ENCODE measurements at regions not wholly inside any gene's neighbourhood (a gene's known extent, or its start where the extent isn't known, plus 50 kb on each side); places are given as distances from the start of the nearest gene placed in this dataset.

- no peak for TF ChIP-seq CTCF (IDR thresholded peaks at IDR 0.05; ENCODE audit: insufficient read depth, low read length, poor library complexity, severe bottlenecking)
- H3K36me3 ChIP-seq (ENCODE audit: control insufficient read depth, insufficient read depth, low read length): no peaks in the 10 kb centered on the region
- DNase-seq (ENCODE audit: extremely low read depth, insufficient read length): no peak
- H3K27me3 ChIP-seq (replicated peaks; ENCODE audit: control insufficient read depth, insufficient read depth, low read length): peaks cover 1% of the 10 kb centered on the region; the same call in 1 of the 2 replicates
- H3K4me3 ChIP-seq (replicated peaks; ENCODE audit: low read depth, low read length): no peak overlapping the region
Observed at GRCh38 chr6:921400-921799, 228.5 kb upstream of the EXOC2 start.

GRCh38 chr6:920512-920911, 227.6 kb upstream of the EXOC2 start:
- Histone ChIP-seq H3K27me3 (replicated peaks; ENCODE audit: control insufficient read depth, insufficient read depth, low read length) (peaks cover 1% of the 10 kb centered on the region; the same call in 1 of the 2 replicates), H3K4me3 (replicated peaks; ENCODE audit: low read depth, low read length) (no peak overlapping the region), H3K36me3 (ENCODE audit: control insufficient read depth, insufficient read depth, low read length) (no peaks in the 10 kb centered on the region)
- no peak for TF ChIP-seq CTCF (IDR thresholded peaks at IDR 0.05; ENCODE audit: insufficient read depth, low read length, poor library complexity, severe bottlenecking)
- no peak for DNase-seq (ENCODE audit: extremely low read depth, insufficient read length)

- no peak for DNase-seq (ENCODE audit: extremely low read depth, insufficient read length)
- peaks cover 1% of the 10 kb centered on the region; the same call in 1 of the 2 replicates for H3K27me3 ChIP-seq (replicated peaks; ENCODE audit: control insufficient read depth, insufficient read depth, low read length)
- no peak overlapping the region for H3K4me3 ChIP-seq (replicated peaks; ENCODE audit: low read depth, low read length)
- TF ChIP-seq CTCF (IDR thresholded peaks at IDR 0.05; ENCODE audit: insufficient read depth, low read length, poor library complexity, severe bottlenecking): no peak
- H3K36me3 ChIP-seq (ENCODE audit: control insufficient read depth, insufficient read depth, low read length): no peaks in the 10 kb centered on the region
Observed at GRCh38 chr6:919500-919899, 226.6 kb upstream of the EXOC2 start.

GRCh38 chr6:917939-918338, 225.0 kb upstream of the EXOC2 start:
- H3K4me3 ChIP-seq (replicated peaks; ENCODE audit: low read depth, low read length): no peak overlapping the region
- no peaks in the 10 kb centered on the region for H3K27me3 ChIP-seq (replicated peaks; ENCODE audit: control insufficient read depth, insufficient read depth, low read length)
- TF ChIP-seq CTCF (IDR thresholded peaks at IDR 0.05; ENCODE audit: insufficient read depth, low read length, poor library complexity, severe bottlenecking): no peak

GRCh38 chr6:917296-917695, 224.4 kb upstream of the EXOC2 start:
- no peaks in the 10 kb centered on the region for H3K27me3 ChIP-seq (replicated peaks; ENCODE audit: control insufficient read depth, insufficient read depth, low read length)
- no peak for TF ChIP-seq CTCF (IDR thresholded peaks at IDR 0.05; ENCODE audit: insufficient read depth, low read length, poor library complexity, severe bottlenecking)
- H3K36me3 ChIP-seq (ENCODE audit: control insufficient read depth, insufficient read depth, low read length): no peaks in the 10 kb centered on the region
- no peak for DNase-seq (ENCODE audit: extremely low read depth, insufficient read length)
- H3K4me3 ChIP-seq (replicated peaks; ENCODE audit: low read depth, low read length): no peak overlapping the region

More at GRCh38 chr6:917939-918338, 225.0 kb upstream of the EXOC2 start:
- no peak for DNase-seq (ENCODE audit: extremely low read depth, insufficient read length)
- no peaks in the 10 kb centered on the region for H3K36me3 ChIP-seq (ENCODE audit: control insufficient read depth, insufficient read depth, low read length)

GRCh38 chr6:916131-916530, 223.2 kb upstream of the EXOC2 start:
- Histone ChIP-seq H3K27me3 (replicated peaks; ENCODE audit: control insufficient read depth, insufficient read depth, low read length) (no peaks in the 10 kb centered on the region), H3K36me3 (ENCODE audit: control insufficient read depth, insufficient read depth, low read length) (no peaks in the 10 kb centered on the region), H3K4me3 (replicated peaks; ENCODE audit: low read depth, low read length) (no peak overlapping the region)
- TF ChIP-seq CTCF (IDR thresholded peaks at IDR 0.05; ENCODE audit: insufficient read depth, low read length, poor library complexity, severe bottlenecking): no peak
- DNase-seq (ENCODE audit: extremely low read depth, insufficient read length): no peak
